Stimulated activated naive CD8-positive, alpha-beta T cell treated with anti-CD3 and anti-CD28 coated beads, Interleukin-15, amount 100 ng/mL, for 72 hours (primary cell): ENCODE measurements at regions not wholly inside any gene's neighbourhood (a gene's known extent, or its start where the extent isn't known, plus 50 kb on each side); places are given as distances from the start of the nearest gene placed in this dataset.

ENCODE experiments used
- ATAC-seq: fragments of 150-1000 bp; cut with Tn5 transposase; 2 replicates; pipeline ENCODE4 v1.10.0; 2021; ENCODE audit warnings: mild to moderate bottlenecking, moderate library complexity
- DNase-seq, 2 donors: peaks; one replicate each; pipeline ENCODE4 v3.0.0; 2021 to 2022
- H3K27ac Mint-ChIP-seq, 2 donors: one replicate each; pipeline ENCODE4 v1.8.0; 2022; ENCODE audit warnings: mild to moderate bottlenecking in 2 of 2, mixed read lengths in 2 of 2, moderate library complexity in 2 of 2
- H3K27me3 Mint-ChIP-seq: one replicate; pipeline ENCODE4 v1.8.0; 2022; ENCODE audit warnings: mixed read lengths
- H3K4me1 Mint-ChIP-seq: one replicate; pipeline ENCODE4 v1.8.0; 2022; ENCODE audit warnings: mild to moderate bottlenecking, mixed read lengths
- H3K4me3 Mint-ChIP-seq, 2 donors: one replicate each; pipeline ENCODE4 v1.8.0; 2022; ENCODE audit warnings: mild to moderate bottlenecking in 2 of 2, mixed read lengths in 2 of 2, moderate library complexity in 1 of 2
- H3K9me3 Mint-ChIP-seq, 2 donors: one replicate each; pipeline ENCODE4 v1.8.0; 2022; ENCODE audit warnings: mixed read lengths in 2 of 2

DNA sequence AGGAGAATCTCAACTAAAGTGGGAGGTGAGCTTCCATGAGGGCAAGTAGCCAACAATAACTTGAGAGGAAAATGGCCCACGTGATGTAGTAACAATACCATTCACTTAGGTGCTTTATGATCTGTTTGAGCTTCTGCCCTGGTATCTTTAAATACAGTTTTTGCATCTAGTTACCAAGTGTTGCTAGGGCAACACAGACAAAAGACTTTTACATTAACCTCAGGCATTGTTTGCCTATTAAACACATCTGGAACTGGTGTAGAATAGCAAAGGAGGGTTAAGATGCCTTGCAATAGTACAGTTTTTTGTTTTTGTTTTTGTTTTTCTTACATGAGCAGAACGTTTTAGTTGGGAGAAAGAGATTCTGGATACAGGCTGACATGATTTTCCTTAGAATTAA lies 97.7 kb upstream of the MTPN start:
- Mint-ChIP-seq H3K27me3 (no peaks in the 10 kb centered on the region), H3K4me1 (no peaks in the 10 kb centered on the region), H3K4me3 (no peak overlapping the region), H3K27ac (no peak overlapping the region), H3K9me3 (no peaks in the 10 kb centered on the region)
- ATAC-seq (no peak), DNase-seq (no peak)

DNA sequence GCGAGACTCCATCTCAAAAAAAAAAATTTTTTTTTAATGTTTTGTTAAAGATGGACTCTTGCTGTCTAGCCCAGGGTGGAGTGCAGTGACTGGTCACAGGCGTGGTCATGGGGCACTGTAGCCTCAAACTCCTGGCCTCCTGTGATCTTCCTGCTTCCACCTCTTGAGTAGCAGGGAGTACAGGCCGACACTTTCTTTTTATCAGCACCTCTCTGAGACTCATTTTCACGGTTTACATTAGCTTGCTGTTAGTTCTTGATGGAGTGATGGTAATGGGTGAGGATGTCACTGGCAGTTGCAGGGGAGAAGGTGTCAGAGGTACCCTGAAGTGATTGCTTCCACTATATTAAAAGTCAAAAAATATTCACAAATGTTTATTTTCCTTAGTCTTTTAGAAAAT lies 95.3 kb upstream of the MTPN start:
- ATAC-seq, result no peak
- Mint-ChIP-seq H3K4me3 (no peak overlapping the region), H3K4me1 (no peaks in the 10 kb centered on the region), H3K27ac (no peak overlapping the region), H3K9me3 (no peaks in the 10 kb centered on the region), H3K27me3 (no peaks in the 10 kb centered on the region)
- no peak for DNase-seq

DNA sequence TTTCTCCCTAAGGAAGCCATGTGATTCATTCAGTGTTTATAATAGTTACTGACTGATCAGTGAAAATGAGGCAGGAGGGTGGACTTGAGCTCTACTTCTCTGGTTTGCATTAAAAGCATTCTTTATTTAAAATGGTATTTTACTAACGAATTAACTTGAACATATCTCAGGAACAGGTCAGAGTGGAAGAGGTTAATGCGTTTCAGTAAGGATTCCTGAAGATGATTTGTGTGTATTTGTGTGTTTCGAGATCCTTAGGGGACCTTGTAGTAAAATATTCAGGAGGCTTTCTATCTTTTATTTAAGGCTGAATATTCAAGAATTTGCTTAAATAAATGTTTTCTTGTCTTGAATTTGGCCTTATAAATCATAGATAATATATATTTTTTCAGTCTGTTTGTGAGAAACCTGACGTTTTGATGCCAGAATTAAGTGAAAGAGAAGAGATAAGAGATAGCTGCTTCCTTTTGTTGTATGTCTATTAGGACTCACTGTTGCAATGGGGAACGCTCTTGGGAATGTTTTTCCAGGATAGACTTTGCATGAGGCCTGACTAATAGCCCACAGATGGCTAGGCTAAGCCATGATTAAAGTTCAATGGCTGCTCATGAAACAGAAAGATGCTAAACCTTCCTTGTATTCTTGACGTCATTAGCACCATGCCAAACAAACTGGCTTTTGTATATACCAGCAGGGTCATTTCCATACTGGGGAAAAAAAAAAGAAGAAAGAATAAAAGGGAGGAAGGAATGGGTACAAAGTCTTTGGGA lies 93.8 kb upstream of the MTPN start:
- Mint-ChIP-seq H3K27ac (no peak overlapping the region), H3K4me3 (no peak overlapping the region), H3K27me3 (peaks cover 3% of the 10 kb centered on the region), H3K4me1 (no peaks in the 10 kb centered on the region), H3K9me3 (peaks cover 0 to 4% of the 10 kb centered on the region in 2 donors)
- DNase-seq (no peak), ATAC-seq (no peak)

DNA sequence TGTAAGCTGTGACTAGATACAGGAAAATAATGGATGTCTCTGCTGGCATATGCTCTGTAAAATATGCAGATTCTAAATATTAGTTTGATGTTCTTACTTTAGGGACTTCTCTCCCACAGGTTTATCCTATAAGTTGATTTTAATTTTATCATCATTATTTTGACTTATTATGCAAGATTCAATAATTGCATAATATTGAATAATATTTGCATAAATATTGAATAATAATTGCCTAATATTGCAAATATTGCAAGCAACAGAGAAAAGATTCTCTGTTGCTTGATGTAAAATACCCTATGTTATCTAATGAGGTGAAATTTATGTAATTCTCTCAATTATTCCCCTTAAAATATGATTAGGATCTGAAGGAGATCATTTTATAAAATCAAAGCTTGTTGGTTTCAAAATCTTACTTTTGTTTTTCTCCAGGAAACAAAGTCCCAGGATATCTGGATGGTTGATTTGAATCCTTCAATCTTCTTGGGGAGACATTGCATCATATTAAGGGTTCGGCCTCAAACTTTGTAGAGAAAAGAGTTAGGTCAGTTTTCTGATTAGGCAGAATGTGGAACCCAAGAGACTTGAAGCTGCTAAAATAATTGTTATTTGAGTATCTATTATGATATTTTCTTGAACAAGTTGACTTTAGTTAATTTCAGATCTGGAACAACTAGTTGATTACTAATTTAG lies 92.8 kb upstream of the MTPN start:
- Mint-ChIP-seq H3K27ac (no peak overlapping the region), H3K27me3 (peaks cover 6% of the 10 kb centered on the region), H3K4me1 (no peaks in the 10 kb centered on the region), H3K9me3 (peaks cover 0 to 4% of the 10 kb centered on the region in 2 donors), H3K4me3 (no peak overlapping the region)
- ATAC-seq (no peak), DNase-seq (no peak)

DNA sequence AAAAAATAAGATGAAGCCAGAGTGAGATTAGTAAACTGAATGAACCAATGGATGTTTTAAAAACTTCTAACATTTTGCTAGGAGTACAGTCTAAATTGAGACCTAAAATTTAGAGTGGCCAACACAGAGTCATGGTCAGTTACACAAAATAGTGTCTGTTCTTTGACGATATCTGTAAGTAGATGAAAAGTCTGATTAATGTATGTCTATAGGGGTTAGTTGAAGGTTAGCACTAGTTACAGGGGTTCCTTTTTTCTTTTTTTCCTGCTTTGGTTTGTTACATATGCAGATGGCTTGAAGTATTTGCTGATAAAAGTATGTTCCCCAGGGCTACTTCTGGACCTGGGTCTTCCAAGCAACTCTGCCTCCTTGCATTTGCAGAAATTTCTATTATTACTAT lies 90.1 kb upstream of the MTPN start:
- H3K4me3 Mint-ChIP-seq, result no peak overlapping the region
- H3K27me3 Mint-ChIP-seq, result peaks cover 6% of the 10 kb centered on the region
- peaks cover 6% of the 10 kb centered on the region for H3K4me1 Mint-ChIP-seq
- no peak for DNase-seq
- H3K9me3 Mint-ChIP-seq, result peaks cover 0 to 4% of the 10 kb centered on the region in 2 donors
- no peak overlapping the region for H3K27ac Mint-ChIP-seq
- ATAC-seq, result no peak

DNA sequence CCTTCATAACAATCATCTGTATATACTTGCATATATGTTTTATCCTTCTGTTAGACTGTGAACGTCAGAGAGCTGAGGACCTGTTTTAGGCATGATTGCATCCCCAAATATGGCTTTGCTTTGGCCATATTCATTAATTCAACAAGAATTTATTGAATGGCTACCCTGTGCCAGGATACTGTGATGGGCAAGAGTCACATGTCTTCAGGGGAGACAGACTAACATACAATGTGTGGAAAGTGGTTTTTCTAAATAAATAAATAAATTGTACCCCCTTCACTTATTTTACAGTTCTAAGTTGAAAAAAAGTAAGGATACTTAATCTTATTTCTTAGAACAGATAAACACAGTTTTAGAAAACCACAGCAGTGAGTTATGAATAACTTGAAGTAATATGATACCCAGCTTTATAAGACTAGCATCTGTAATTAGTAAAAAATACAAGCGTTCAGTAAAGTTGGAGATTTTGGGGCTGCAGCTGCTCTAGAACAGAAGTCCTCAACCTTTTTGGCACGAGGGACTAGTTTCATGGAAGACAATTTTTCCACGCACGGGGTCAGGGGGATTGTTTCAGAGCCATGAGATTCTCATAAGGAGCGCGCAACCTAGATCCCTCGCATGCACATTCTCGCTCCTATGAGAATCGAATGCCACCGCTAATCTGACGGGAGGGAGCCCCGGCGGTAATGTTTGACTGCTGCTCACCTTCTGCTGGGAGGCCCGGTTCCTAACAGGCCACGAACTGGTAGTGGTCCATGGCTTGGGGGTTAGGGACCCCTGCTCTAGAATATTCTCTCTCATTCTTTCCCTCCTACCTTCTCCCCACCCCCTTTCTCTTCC lies 89.4 kb upstream of the MTPN start:
- no peak overlapping the region for H3K27ac Mint-ChIP-seq
- H3K27me3 Mint-ChIP-seq, result peaks cover 6% of the 10 kb centered on the region
- ATAC-seq (no peak), DNase-seq (no peak)
- peaks cover 6% of the 10 kb centered on the region for H3K4me1 Mint-ChIP-seq
- H3K4me3 Mint-ChIP-seq, result no peak overlapping the region
- H3K9me3 Mint-ChIP-seq, result peaks cover 0 to 4% of the 10 kb centered on the region in 2 donors

DNA sequence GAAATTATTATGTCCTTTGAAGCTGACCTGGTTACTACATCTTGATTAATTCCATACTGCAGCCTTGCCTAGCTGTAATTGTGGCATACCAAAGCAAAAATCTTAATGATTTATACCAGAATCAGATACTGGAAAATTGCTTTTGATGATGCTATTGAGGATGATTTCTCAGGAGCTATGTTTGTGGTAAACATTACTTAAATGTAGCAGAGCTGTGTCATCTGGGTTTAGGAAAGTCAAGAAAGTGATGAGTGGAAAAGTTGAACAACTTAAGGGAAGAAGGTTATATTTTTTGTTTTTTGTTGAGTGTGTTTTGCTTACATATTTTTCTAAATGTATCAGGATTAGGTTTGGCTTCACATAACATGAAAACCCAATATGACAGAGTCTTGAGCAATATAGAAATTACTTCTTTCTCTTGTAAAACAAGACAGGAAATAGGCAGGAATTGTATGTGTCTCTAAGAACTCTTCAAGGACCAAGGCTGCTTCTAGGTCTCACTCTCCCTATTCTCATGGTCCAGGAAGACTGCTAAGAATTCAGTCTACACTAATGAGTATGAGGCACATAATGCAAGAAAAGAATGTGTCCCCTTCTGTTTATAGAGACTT lies 87.6 kb upstream of the MTPN start:
- no peak overlapping the region for H3K27ac Mint-ChIP-seq
- H3K9me3 Mint-ChIP-seq, result peaks cover 0 to 4% of the 10 kb centered on the region in 2 donors
- H3K27me3 Mint-ChIP-seq, result peaks cover 6% of the 10 kb centered on the region
- DNase-seq (no peak), ATAC-seq (no peak)
- H3K4me1 Mint-ChIP-seq, result peaks cover 6% of the 10 kb centered on the region
- no peak overlapping the region for H3K4me3 Mint-ChIP-seq

DNA sequence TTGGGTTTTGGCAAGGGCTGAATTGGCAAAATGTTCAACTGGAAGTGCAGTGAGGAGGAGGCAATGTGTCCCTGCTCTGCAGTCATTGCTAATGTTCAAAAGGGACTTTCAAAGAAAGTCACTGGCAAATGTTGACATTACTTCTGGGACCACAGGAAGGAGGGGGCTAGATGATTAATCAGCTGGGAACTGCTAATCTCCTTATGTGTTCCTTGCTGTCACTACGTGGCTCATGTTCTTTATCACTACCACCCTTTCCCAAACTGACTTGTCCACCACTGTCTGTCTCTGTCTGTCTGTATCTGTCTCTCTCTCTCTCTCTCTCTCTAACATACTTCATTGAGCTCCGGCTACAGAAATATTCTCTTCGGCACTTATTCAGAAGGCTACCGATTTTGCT lies 86.9 kb upstream of the MTPN start:
- DNase-seq, result no peak
- Mint-ChIP-seq H3K27me3 (peaks cover 6% of the 10 kb centered on the region), H3K27ac (no peak overlapping the region), H3K9me3 (peaks cover 0 to 4% of the 10 kb centered on the region in 2 donors), H3K4me1 (peaks cover 6% of the 10 kb centered on the region), H3K4me3 (no peak overlapping the region)
- peak; percentile 77 for ATAC-seq

DNA sequence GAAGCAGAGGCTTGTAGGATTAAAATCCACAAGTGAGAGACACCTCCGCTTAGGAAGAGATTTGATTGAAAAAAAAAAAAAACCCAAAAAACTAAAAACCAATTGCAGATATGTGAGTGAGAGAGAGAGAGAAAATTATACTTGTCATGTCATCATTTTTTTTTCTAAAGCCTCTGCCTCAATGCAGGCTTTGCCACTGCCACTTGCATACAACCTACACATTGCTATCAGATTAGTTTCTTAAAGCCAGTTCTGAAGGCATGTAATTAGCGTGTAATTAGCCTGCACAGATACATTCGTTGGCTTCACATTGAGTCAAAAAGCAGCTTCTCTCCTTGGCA lies 86.1 kb upstream of the MTPN start:
- no peak for ATAC-seq
- Mint-ChIP-seq H3K4me3 (no peak overlapping the region), H3K27me3 (peaks cover 6% of the 10 kb centered on the region), H3K9me3 (peaks cover 0 to 4% of the 10 kb centered on the region in 2 donors), H3K4me1 (peaks cover 6% of the 10 kb centered on the region), H3K27ac (peak overlapping the region in 1 of 2 donors; percentile 55)
- DNase-seq, result no peak

DNA sequence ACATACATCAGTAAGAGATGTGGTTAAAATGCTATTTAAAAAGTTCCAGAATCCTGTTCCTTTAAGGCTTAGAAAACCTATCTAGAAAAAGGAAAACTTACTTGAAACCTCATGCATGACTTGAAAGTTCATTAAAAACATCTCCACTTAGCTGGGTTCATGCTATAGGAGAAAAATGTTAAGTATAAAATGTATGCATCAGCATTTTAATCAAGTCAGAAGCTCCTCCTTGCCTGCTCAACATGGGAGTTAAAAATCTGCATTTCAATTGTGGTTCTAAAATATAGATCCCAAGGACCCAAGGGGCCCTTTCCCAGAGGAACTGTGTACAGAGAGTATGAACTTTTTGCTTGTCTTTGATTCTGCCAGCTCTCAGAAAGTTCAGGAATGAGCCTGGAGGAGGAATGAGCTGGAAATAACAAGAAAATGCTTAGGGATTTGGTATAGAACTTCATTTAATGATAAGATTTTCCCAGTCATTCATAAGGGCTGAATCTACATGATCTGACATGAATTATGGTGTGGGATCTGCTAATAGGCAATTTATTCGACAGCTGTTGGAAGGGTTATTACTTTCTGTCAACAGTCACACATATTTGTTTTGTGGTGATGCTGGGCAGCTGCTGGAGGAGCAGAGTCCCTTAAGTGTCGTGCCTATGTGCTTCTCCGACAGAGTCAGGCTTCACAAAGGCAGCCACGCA lies 85.6 kb upstream of the MTPN start:
- DNase-seq, result no peak
- peaks cover 0 to 4% of the 10 kb centered on the region in 2 donors for H3K9me3 Mint-ChIP-seq
- no peak for ATAC-seq
- no peak overlapping the region for H3K4me3 Mint-ChIP-seq
- H3K27me3 Mint-ChIP-seq, result peaks cover 6% of the 10 kb centered on the region
- H3K4me1 Mint-ChIP-seq, result peaks cover 6% of the 10 kb centered on the region
- H3K27ac Mint-ChIP-seq, result peak overlapping the region in 1 of 2 donors; percentile 55

DNA sequence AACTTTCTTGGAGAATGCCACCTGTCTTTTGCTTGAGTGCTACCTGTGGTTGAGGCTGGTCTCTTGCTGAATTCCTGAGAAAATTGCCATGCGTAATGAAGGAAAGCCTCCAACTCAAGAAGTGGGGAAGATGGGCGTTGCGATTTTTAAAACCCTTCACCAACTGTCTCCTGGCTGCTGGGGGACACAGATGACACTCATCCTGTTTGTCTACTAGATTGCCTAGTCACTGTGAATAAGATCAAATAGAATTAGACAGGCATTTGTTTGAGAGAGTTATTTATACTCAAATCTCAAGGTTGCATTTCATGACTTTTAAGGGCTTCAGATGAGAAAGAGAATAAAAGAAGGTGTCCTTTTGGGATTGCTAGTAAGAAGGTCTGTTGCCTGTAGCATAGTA lies 84.3 kb upstream of the MTPN start:
- ATAC-seq (no peak), DNase-seq (no peak)
- Mint-ChIP-seq H3K4me1 (peaks cover 6% of the 10 kb centered on the region), H3K27me3 (peaks cover 6% of the 10 kb centered on the region), H3K9me3 (peaks cover 0 to 4% of the 10 kb centered on the region in 2 donors), H3K4me3 (no peak overlapping the region), H3K27ac (no peak overlapping the region)

DNA sequence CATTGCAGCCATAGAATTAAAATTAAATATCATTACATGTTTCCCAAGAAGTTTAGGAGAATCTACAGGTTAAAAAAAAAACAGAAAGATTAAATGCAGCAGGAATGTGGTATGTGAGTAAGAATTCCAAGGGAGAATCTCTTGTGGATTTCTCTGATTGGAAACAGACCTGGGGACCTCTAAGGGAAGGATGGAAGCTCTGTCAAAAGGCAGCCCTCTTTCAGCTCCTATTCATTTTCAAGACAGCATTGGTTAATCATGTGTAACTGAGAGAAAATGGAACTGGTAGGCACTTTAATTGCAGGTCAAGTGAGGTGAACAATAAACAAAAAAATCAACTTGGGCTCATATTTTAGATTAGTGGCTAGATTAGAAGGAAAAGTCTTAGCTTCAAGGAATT lies 81.4 kb upstream of the MTPN start:
- DNase-seq (no peak), ATAC-seq (no peak)

DNA sequence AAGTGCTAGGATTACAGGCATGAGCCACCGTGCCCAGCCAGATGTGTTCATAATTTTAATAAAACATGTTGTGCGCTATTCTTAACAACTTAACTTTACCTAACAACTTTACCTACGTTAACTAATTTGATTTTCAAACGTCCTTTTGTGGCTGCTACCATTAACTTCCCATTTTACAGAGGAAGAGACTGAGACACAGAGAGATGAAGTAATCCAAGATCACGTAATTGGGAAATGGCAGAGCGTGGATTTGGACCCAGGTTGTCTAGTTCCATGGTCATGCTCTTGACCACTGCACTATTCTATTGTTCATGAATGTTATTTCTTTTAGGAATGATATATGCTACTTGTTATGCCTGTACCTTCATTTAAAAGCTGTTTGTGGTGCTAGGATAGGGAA lies 80.3 kb upstream of the MTPN start:
- no peak overlapping the region for H3K27ac Mint-ChIP-seq
- no peaks in the 10 kb centered on the region for H3K4me1 Mint-ChIP-seq
- no peaks in the 10 kb centered on the region for H3K9me3 Mint-ChIP-seq
- no peaks in the 10 kb centered on the region for H3K27me3 Mint-ChIP-seq
- H3K4me3 Mint-ChIP-seq, result no peak overlapping the region
- DNase-seq, result no peak
- ATAC-seq, result no peak

More for the DNA sequence above, 81.4 kb upstream of the MTPN start:
- Mint-ChIP-seq H3K4me1 (no peaks in the 10 kb centered on the region), H3K4me3 (no peak overlapping the region), H3K27ac (peak overlapping the region in 1 of 2 donors; percentile 16), H3K9me3 (no peaks in the 10 kb centered on the region), H3K27me3 (no peaks in the 10 kb centered on the region)

DNA sequence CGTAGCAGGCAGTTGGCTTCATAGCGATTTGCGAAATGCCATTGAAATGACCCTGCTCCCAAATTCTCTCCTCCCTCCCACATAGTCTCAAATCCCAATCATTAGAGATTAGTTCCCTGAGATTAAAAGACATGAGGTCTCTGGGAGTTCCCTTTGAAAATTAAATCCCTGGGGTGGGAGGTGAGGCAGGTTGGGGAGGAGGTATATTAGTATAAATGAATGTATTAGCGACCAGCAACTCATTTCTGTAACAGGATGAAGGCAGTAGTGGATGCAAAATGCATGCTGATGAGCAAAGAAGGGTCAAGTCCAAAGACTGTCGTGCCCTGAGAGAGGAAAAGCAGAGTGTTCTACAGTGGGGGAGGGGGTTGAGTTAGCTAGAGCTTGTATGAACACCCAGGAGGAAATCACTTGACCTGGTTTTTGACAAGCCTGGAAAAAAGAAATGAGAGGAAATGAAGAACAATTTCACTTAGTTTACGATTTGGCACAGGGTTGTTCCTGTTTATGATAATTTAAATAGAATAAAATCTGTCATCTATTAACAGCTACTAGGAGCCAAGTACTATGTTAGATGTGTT lies 79.6 kb upstream of the MTPN start:
- no peak overlapping the region for H3K4me3 Mint-ChIP-seq
- DNase-seq (no peak), ATAC-seq (no peak)
- H3K9me3 Mint-ChIP-seq, result no peaks in the 10 kb centered on the region
- no peaks in the 10 kb centered on the region for H3K4me1 Mint-ChIP-seq
- H3K27me3 Mint-ChIP-seq, result no peaks in the 10 kb centered on the region
- H3K27ac Mint-ChIP-seq, result no peak overlapping the region

DNA sequence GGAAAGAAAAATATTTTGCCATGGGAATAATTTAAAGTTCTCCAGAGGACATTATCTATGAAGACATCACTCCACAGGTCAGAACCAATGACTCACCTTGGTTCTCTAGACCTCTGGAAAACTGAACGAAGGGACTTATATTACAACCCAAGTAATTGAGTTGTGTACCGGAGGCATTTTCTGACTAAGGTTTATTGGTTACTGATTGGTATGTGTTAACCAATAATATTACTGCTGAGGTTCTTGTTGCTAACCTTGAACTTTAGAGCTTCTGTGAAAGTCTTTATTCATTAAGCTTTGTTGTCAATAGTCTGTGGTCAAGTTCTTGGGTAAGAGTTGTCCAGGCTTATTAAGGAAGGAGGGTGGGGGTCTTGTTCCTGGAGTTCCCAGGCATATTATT lies 78.1 kb upstream of the MTPN start:
- no peaks in the 10 kb centered on the region for H3K27me3 Mint-ChIP-seq
- H3K4me3 Mint-ChIP-seq, result no peak overlapping the region
- no peaks in the 10 kb centered on the region for H3K9me3 Mint-ChIP-seq
- no peak for DNase-seq
- no peak for ATAC-seq
- no peaks in the 10 kb centered on the region for H3K4me1 Mint-ChIP-seq
- no peak overlapping the region for H3K27ac Mint-ChIP-seq
